H1 (cell line): ENCODE measurements at regions not wholly inside any gene's neighbourhood (a gene's known extent, or its start where the extent isn't known, plus 50 kb on each side); places are given as distances from the start of the nearest gene placed in this dataset.

Experiments
- CTCF ChIA-PET: fragments of 300-600 bp; sonication (Branson Sonifier 250); formaldehyde crosslinking; loops from one replicate; lab custom pipeline; 2021; ENCODE audit not compliant: partially characterized antibody; lab: Charles Lee
- POLR2A ChIA-PET: fragments of 300-600 bp; sonication (Branson Sonifier 250); formaldehyde crosslinking; loops from one replicate; lab custom pipeline; 2021; ENCODE audit warnings: inconsistent platforms; ENCODE audit not compliant: partially characterized antibody; lab: Charles Lee
- DNase-seq, 2 experiments: peaks; one replicate each; pipeline versions ENCODE4 v3.0.0 to v3.0.0-alpha.2; 2010 to 2022; ENCODE audit warnings: low spot score in 2 of 2, low read depth in 1 of 2, mixed read lengths in 1 of 2
- FAIRE-seq: peaks from 2 replicates; lab custom pipeline; 2011; peaks lifted over from hg19 to GRCh38; lab: Jason Lieb, UNC
- H2AFZ ChIP-seq: 2 replicates; pipeline ENCODE4 v1.8.1; 2012; ENCODE audit warnings: low read length, inconsistent platforms
- H2AK5ac ChIP-seq: 2 replicates; pipeline ENCODE4 v1.6.1; 2013; ENCODE audit warnings: low read depth, low read length
- H2BK120ac ChIP-seq: replicated peaks from 2 replicates; pipeline ENCODE3; 2013; ENCODE audit warnings: low read depth, low read length, inconsistent platforms
- H2BK12ac ChIP-seq: 2 replicates; pipeline ENCODE4 v1.6.1; 2013; ENCODE audit warnings: low read depth, low read length
- H2BK15ac ChIP-seq: 2 replicates; pipeline ENCODE4 v1.6.1; 2013; ENCODE audit warnings: low read length
- H2BK20ac ChIP-seq: 2 replicates; pipeline ENCODE4 v1.6.1; 2013; ENCODE audit warnings: low read length
- H2BK5ac ChIP-seq: 2 replicates; pipeline ENCODE4 v1.6.1; 2013; ENCODE audit warnings: low read depth, low read length
- H3K14ac ChIP-seq: 2 replicates; pipeline ENCODE4 v1.6.1; 2013; ENCODE audit warnings: inconsistent platforms; ENCODE audit not compliant: insufficient read length
- H3K18ac ChIP-seq: 2 replicates; pipeline ENCODE4 v1.6.1; 2013; ENCODE audit warnings: low read length; ENCODE audit errors: extremely low read depth
- H3K23ac ChIP-seq: 2 replicates; pipeline ENCODE4 v1.6.1; 2013; ENCODE audit warnings: inconsistent platforms; ENCODE audit not compliant: insufficient read length
- H3K23me2 ChIP-seq: 2 replicates; pipeline ENCODE4 v1.6.1; 2013; ENCODE audit warnings: low read depth, low read length
- H3K27ac ChIP-seq: 2 replicates; pipeline ENCODE4 v1.6.1; 2011; ENCODE audit warnings: low read depth, low read length, inconsistent platforms
- H3K27me3 ChIP-seq, 4 experiments: replicated peaks in 1 of 4; 1 replicate in 1 of 4; 2 replicates in 3 of 4; pipeline versions ENCODE4 v1.6.1 to v1.8.1; 2011 to 2013; ENCODE audit warnings: low read length in 3 of 4, mild to moderate bottlenecking in 3 of 4, inconsistent platforms in 2 of 4, mixed read lengths in 2 of 4, moderate library complexity in 1 of 4; ENCODE audit not compliant: control insufficient read depth in 3 of 4, insufficient read depth in 3 of 4; ENCODE audit errors: extremely low read depth in 1 of 4
- H3K36me3 ChIP-seq, 4 experiments: 2 replicates each; pipeline versions ENCODE4 v1.6.1 to v1.8.1; 2011 to 2013; ENCODE audit warnings: mild to moderate bottlenecking in 4 of 4, low read length in 3 of 4, moderate library complexity in 2 of 4, control low read depth in 1 of 4, inconsistent platforms in 1 of 4; ENCODE audit not compliant: insufficient read depth in 4 of 4, control insufficient read depth in 2 of 4
- H3K4ac ChIP-seq: replicated peaks from 2 replicates; pipeline ENCODE3; 2013; ENCODE audit warnings: low read length, low read depth, mixed read lengths, inconsistent platforms; ENCODE audit not compliant: insufficient read length
- H3K4me1 ChIP-seq, 4 experiments: replicated peaks in 1 of 4; 1 replicate in 1 of 4; 2 replicates in 3 of 4; pipeline versions ENCODE4 v1.6.1 to v1.8.1; 2011 to 2013; ENCODE audit warnings: low read length in 3 of 4, inconsistent platforms in 2 of 4, mixed read lengths in 1 of 4; ENCODE audit not compliant: insufficient read depth in 4 of 4, control insufficient read depth in 3 of 4
- H3K4me2 ChIP-seq, 2 experiments: 2 replicates each; pipeline versions ENCODE4 v1.6.1 to v1.8.1; 2011 to 2013; ENCODE audit warnings: low read depth in 2 of 2, low read length in 2 of 2, control low read depth in 1 of 2, inconsistent platforms in 1 of 2, mild to moderate bottlenecking in 1 of 2; ENCODE audit not compliant: insufficient read depth in 1 of 2
- H3K4me3 ChIP-seq, 4 experiments: fragments of 200-600, 300-600 bp in 1 of 4; sonication (generic), shearing (Covaris generic), sonication (Bioruptor Twin) in 1 of 4; 2 replicates each; pipeline versions ENCODE4 v1.5.1 to v1.8.1; 2011 to 2016; ENCODE audit warnings: low read length in 4 of 4, low read depth in 3 of 4, control low read depth in 2 of 4, inconsistent platforms in 2 of 4, mild to moderate bottlenecking in 2 of 4, mixed read lengths in 1 of 4, moderate library complexity in 1 of 4; ENCODE audit not compliant: insufficient read depth in 2 of 4; ENCODE audit errors: extremely low read depth in 1 of 4
- H3K56ac ChIP-seq: replicated peaks from 2 replicates; pipeline ENCODE3; 2013; ENCODE audit warnings: low read depth, mild to moderate bottlenecking, mixed read lengths, low read length, inconsistent platforms; ENCODE audit not compliant: insufficient read length
- H3K79me1 ChIP-seq: 2 replicates; pipeline ENCODE4 v1.6.1; 2013; ENCODE audit warnings: low read depth, low read length, control low read depth
- H3K79me2 ChIP-seq, 2 experiments: 2 replicates each; pipeline versions ENCODE4 v1.6.1 to v1.8.1; 2012 to 2013; ENCODE audit warnings: low read length in 2 of 2, mild to moderate bottlenecking in 2 of 2, inconsistent platforms in 1 of 2; ENCODE audit not compliant: insufficient read depth in 2 of 2, control insufficient read depth in 1 of 2
- H3K9ac ChIP-seq, 4 experiments: replicated peaks in 1 of 4; 1 replicate in 1 of 4; 2 replicates in 3 of 4; pipeline versions ENCODE4 v1.6.1 to v1.8.1; 2011 to 2013; ENCODE audit warnings: low read depth in 3 of 4, low read length in 3 of 4, control low read depth in 2 of 4, mild to moderate bottlenecking in 2 of 4, moderate library complexity in 2 of 4, inconsistent platforms in 1 of 4; ENCODE audit errors: extremely low read depth in 1 of 4
- H3K9me3 ChIP-seq, 2 experiments: 2 replicates each; pipeline versions ENCODE4 v1.6.1 to v1.8.1; 2012 to 2013; ENCODE audit warnings: mild to moderate bottlenecking in 2 of 2, moderate library complexity in 2 of 2, control low read depth in 1 of 2, inconsistent platforms in 1 of 2, low read depth in 1 of 2, low read length in 1 of 2, mixed read lengths in 1 of 2; ENCODE audit not compliant: insufficient read depth in 2 of 2
- H4K20me1 ChIP-seq, 2 experiments: replicated peaks in 1 of 2; 2 replicates each; pipeline versions ENCODE3 to v1.8.1; 2011 to 2013; ENCODE audit warnings: inconsistent platforms in 2 of 2, low read length in 2 of 2, mild to moderate bottlenecking in 1 of 2; ENCODE audit not compliant: insufficient read depth in 2 of 2, control insufficient read depth in 1 of 2
- H4K5ac ChIP-seq: 2 replicates; pipeline ENCODE4 v1.6.1; 2013; ENCODE audit warnings: low read length, low read depth, mixed read lengths, inconsistent platforms; ENCODE audit not compliant: insufficient read length
- H4K8ac ChIP-seq: 2 replicates; pipeline ENCODE4 v1.8.0; 2013; ENCODE audit warnings: mild to moderate bottlenecking, moderate library complexity, low read length, inconsistent platforms; ENCODE audit not compliant: insufficient read depth; ENCODE audit errors: extremely low read depth
- H4K91ac ChIP-seq: replicated peaks from 2 replicates; pipeline ENCODE3; 2013; ENCODE audit warnings: low read length, mixed read lengths, inconsistent platforms; ENCODE audit not compliant: insufficient read length
- ASH2L ChIP-seq: fragments of 200-600, 300-600 bp; sonication (generic); IDR thresholded peaks from one replicate; pipeline ENCODE4 v1.7.1; 2017; ENCODE audit warnings: low read length
- BACH1 ChIP-seq: IDR thresholded peaks from 2 replicates; pipeline ENCODE4 v1.6.1; 2012; ENCODE audit warnings: low read length, improper control_type of control experiment
- BCL11A ChIP-seq, 2 experiments: IDR thresholded peaks; one replicate each; pipeline ENCODE4 v1.6.1; 2011; ENCODE audit warnings: low read depth in 2 of 2, low read length in 2 of 2, mild to moderate bottlenecking in 2 of 2
- CEBPB ChIP-seq: IDR thresholded peaks from 2 replicates; pipeline ENCODE4 v1.6.1; 2012; ENCODE audit warnings: low read depth, low read length
- CHD1 ChIP-seq: IDR thresholded peaks from 2 replicates; pipeline ENCODE4 v1.6.1; 2012; ENCODE audit warnings: low read depth, low read length, improper control_type of control experiment
- CREB1 ChIP-seq: IDR thresholded peaks from 2 replicates; pipeline ENCODE4 v1.6.1; 2012; ENCODE audit warnings: inconsistent platforms
- EP300 ChIP-seq, 2 experiments: IDR thresholded peaks; 1 replicate in 1 of 2; 2 replicates in 1 of 2; pipeline ENCODE4 v1.6.1; 2011 to 2012; ENCODE audit warnings: low read depth in 2 of 2, low read length in 2 of 2, mild to moderate bottlenecking in 2 of 2, borderline replicate concordance in 1 of 2, inconsistent platforms in 1 of 2, moderate library complexity in 1 of 2
- GTF2F1 ChIP-seq: IDR thresholded peaks from 2 replicates; pipeline ENCODE4 v1.6.1; 2012; ENCODE audit warnings: low read depth, low read length, improper control_type of control experiment, borderline replicate concordance
- JUND ChIP-seq: IDR thresholded peaks from 2 replicates; pipeline ENCODE4 v1.6.1; 2011; ENCODE audit warnings: mild to moderate bottlenecking, improper control_type of control experiment, low read length
- MAX ChIP-seq: IDR thresholded peaks from 2 replicates; pipeline ENCODE4 v1.6.1; 2012; ENCODE audit warnings: inconsistent platforms
- NANOG ChIP-seq: IDR thresholded peaks from 2 replicates; pipeline ENCODE4 v1.6.1; 2011; ENCODE audit warnings: low read length, low read depth, mild to moderate bottlenecking, inconsistent platforms; ENCODE audit not compliant: insufficient read depth, poor library complexity, severe bottlenecking
- POU5F1 ChIP-seq: IDR thresholded peaks from 2 replicates; pipeline ENCODE4 v1.6.1; 2011; ENCODE audit warnings: low read depth, mild to moderate bottlenecking, low read length, moderate library complexity
- SP1 ChIP-seq: IDR thresholded peaks from 2 replicates; pipeline ENCODE4 v1.6.1; 2011; ENCODE audit warnings: low read depth, low read length
- SRF ChIP-seq: IDR thresholded peaks from 2 replicates; pipeline ENCODE4 v1.6.1; 2011; ENCODE audit warnings: mild to moderate bottlenecking, low read depth, low read length, moderate library complexity
- SUZ12 ChIP-seq: fragments of 200-600 bp; sonication (generic); IDR thresholded peaks from 2 replicates; pipeline ENCODE4 v1.6.1; 2012; ENCODE audit warnings: mild to moderate bottlenecking, inconsistent platforms, low read length, moderate library complexity, mixed read lengths
- TBP ChIP-seq: IDR thresholded peaks from 2 replicates; pipeline ENCODE4 v1.6.1; 2011; ENCODE audit warnings: low read depth, low read length, improper control_type of control experiment
- WGBS, 2 experiments: shearing (Covaris generic) in 1 of 2; methylation state at CpG; one replicate each; pipeline versions ENCODE4 v1.1.6 to v1.1.7; 2013 to 2015; ENCODE audit warnings: low lambda C conversion rate in 2 of 2, mixed read lengths in 2 of 2, inconsistent platforms in 1 of 2, low coverage in 1 of 2, missing lambda C conversion rate in 1 of 2; ENCODE audit not compliant: insufficient replicate concordance in 2 of 2, insufficient coverage in 1 of 2, insufficient read length in 1 of 2; ENCODE audit errors: extremely low coverage in 1 of 2, missing lambda C conversion rate in 1 of 2; 5-methylcytosine and 5-hydroxymethylcytosine counted together

GRCh38 chr10:29805134-29805723, 170.5 kb upstream of the SVIL start:
- H3K27ac ChIP-seq, result no peak overlapping the region
- no peak overlapping the region for H4K91ac ChIP-seq
- no peak overlapping the region for H3K4ac ChIP-seq
- no peak overlapping the region for H2BK12ac ChIP-seq
- no peak overlapping the region for H3K4me3 ChIP-seq
- TF ChIP-seq SRF (no peak), ASH2L (no peak), JUND (no peak), BCL11A (IDR thresholded peaks at IDR 0.05; ENCODE audit: low read depth in 2 of 2, low read length in 2 of 2) (no peak), CREB1 (no peak), GTF2F1 (no peak), BACH1 (no peak), SP1 (no peak), CHD1 (no peak), POU5F1 (no peak), MAX (no peak), TBP (no peak), SUZ12 (no peak), NANOG (no peak), CEBPB (no peak), EP300 (IDR thresholded peaks at IDR 0.05; ENCODE audit: borderline replicate concordance in 1 of 2, low read depth in 2 of 2, low read length in 2 of 2) (no peak)
- no peak overlapping the region for H3K4me2 ChIP-seq
- no peak overlapping the region for H2BK15ac ChIP-seq
- H3K56ac ChIP-seq, result no peak overlapping the region
- H3K9me3 ChIP-seq, result no peaks in the 10 kb centered on the region
- H2BK120ac ChIP-seq, result no peak overlapping the region
- H3K23me2 ChIP-seq, result no peaks in the 10 kb centered on the region; the same call in 1 of the 2 replicates
- no peak overlapping the region for H3K9ac ChIP-seq
- H2BK5ac ChIP-seq, result no peak overlapping the region
- no peak overlapping the region for H2AK5ac ChIP-seq
- ChIA-PET POLR2A (no interaction called here), CTCF (no interaction called here)
- no peak overlapping the region for H4K8ac ChIP-seq
- no peak overlapping the region for H3K23ac ChIP-seq
- no peak overlapping the region for H4K5ac ChIP-seq
- no peaks in the 10 kb centered on the region for H3K4me1 ChIP-seq
- no peaks in the 10 kb centered on the region for H4K20me1 ChIP-seq
- 71% methylated on average over 5 of the region's 5 CpGs; no CpG with 5 or more reads in 1 of the 2 experiments for WGBS, 2 experiments
- no peak overlapping the region for H2AFZ ChIP-seq
- no peaks in the 10 kb centered on the region for H3K79me1 ChIP-seq
- H2BK20ac ChIP-seq, result no peak overlapping the region
- H3K14ac ChIP-seq, result no peak overlapping the region
- no peak overlapping the region for H3K18ac ChIP-seq
- no peaks in the 10 kb centered on the region for H3K36me3 ChIP-seq
- no peaks in the 10 kb centered on the region for H3K79me2 ChIP-seq
- DNase-seq, result no peak
- no peaks in the 10 kb centered on the region for H3K27me3 ChIP-seq
- FAIRE-seq, result no peak
